HG03354 (cell line): ENCODE measurements at regions not wholly inside any gene's neighbourhood (a gene's known extent, or its start where the extent isn't known, plus 50 kb on each side); places are given as distances from the start of the nearest gene placed in this dataset.

Experiments
- ATAC-seq: cut with Tn5 transposase; IDR thresholded peaks from one replicate; pipeline ENCODE4 v1.9.1; 2021; ENCODE audit warnings: mild to moderate bottlenecking; ENCODE audit not compliant: unreplicated experiment, poor library complexity, severe bottlenecking

DNA sequence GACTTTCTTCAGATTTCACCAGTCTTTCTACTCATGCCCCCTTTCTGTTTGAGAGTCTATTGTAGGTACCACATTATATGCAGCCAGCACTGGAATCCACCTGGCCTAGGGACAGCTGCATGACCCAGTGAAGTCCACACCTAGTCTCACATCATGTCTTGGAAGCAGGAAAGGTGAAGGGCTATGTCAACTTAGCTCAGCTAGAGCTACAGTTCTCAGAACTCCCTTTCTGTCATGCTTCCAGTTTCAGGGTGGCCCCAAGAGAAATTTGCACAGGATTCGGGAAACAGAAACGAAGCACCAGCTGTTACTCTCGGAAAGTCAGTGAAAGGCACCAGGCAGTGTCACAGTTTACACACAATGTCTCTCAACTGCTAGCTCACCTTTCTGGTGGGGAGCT lies 51.6 kb upstream of the NLRP1 start:
- no peak for ATAC-seq

DNA sequence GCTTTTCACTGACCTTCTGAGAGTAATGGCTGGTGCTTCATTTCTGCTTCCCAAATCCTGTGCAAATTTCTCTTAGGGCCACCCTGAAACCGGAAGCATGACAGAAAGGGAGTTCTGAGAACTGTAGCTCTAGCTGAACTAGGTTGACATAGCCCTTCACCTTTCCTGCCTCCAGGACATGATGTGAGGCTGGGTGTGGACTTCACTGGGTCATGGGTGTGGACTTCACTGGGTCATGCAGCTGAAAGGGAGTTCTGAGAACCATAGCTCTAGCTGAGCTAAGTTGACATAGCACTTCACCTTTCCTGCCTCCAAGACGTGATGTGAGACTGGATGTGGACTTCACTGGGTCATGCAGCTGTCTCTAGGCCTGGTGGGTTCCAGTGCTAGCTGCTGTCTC lies 54.3 kb upstream of the NLRP1 start:
- no peak for ATAC-seq

DNA sequence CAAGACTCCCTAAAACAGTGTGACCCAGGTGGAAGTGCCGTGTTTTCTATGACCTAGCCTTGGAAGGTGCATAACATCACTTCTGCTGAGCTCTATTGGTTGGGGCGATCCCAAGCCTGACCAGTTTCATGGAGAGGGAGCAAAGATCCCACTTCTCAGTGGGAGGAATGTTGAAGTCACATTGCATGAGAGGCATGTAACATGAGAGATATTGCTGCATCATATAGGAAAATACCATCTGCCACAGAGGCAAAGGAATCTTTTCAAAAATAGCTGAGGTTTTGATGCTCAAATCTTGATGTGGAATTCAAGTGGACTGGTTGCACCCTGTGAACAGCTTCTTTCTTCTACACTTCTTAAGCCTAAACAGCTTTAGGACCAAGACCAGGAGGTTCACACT lies 56.4 kb upstream of the NLRP1 start:
- no peak for ATAC-seq

DNA sequence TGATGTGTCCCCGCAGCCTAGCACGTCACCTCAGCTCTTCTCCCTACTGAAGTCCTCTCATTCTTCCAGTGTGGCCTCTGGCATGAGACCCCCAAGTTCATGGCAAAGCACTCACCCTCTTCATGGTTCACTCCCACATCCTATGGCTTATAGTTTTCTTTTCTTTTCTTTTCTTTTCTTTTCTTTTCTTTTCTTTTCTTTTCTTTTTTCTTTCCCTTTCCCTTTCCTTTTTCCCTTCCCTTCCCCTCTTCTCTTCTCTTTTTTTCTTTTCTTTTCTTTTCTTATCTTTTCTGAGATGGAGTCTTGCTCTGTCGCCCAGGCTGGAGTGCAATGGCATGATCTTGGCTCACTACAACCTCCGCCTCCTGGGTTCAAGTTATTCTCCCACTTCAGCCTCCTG lies 58.4 kb upstream of the NLRP1 start:
- no peak for ATAC-seq

DNA sequence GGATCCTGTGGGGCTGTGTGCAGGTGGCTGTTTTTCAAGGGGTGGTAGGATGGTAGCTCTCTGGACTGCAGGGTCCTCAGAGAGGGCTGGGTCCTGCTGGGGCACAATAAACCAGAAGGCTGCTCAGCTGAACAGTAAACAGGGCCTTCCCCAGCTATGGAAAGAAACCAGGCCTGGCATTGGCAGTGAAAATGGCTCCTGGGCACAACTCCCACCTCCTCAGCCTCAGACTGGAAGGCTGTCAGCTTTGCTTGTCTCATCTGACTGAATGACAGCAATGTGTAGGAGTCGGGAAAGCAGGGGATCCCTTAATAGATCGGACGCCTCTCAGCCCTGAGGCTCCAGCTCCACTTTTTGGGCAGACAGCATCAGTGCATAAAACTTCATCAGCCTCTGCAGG lies 59.8 kb upstream of the NLRP1 start:
- no peak for ATAC-seq

DNA sequence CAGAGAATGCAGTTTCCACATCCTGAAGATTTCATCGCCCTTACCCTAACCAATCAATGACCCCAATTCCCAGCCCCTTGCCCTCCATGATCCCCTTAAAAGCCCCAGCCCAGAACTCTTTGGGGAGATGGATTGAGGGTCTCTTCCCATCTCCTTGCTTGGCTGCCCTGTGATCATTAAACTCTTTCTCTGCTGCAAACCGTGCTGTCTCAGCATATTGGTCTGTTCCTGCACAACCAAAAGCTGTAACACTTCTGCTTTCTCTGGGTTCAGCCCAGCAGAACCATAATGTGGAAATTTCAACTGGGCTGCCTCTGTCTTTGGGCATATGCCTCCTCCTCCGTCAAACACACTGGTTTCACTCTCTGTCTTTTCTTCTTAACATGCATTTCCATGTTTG lies 67.0 kb upstream of the NLRP1 start:
- no peak for ATAC-seq

DNA sequence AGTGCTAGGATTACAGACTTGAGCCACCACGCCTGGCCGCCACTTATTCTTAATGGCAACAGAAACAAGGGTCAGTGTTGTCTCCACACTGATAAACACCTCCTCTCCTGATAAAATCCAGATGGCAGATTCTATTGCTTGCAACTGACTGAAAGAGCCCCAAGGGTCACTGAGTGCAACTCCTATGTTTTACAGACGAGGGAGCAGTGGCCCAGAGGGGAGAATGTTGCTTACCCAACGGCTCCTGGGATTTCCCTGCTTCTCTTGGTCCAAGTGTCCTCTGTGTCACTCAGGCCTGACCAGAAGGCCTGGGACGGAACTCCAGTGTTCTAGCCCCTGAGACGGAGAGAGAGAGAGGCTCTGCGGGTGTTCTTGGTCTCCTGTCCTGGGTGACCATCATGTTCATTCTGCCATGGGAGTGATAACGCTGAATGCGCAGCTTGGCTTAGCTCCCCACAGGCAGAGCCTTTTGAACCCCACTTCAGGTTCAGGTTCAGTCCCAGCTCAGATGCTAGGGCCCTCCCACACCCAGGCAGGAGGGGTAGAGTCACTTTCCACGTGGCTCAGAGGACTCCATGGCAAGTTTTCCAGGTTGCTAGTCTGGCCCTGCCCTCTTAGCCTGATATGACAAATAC lies 77.3 kb upstream of the NLRP1 start:
- ATAC-seq: no peak

DNA sequence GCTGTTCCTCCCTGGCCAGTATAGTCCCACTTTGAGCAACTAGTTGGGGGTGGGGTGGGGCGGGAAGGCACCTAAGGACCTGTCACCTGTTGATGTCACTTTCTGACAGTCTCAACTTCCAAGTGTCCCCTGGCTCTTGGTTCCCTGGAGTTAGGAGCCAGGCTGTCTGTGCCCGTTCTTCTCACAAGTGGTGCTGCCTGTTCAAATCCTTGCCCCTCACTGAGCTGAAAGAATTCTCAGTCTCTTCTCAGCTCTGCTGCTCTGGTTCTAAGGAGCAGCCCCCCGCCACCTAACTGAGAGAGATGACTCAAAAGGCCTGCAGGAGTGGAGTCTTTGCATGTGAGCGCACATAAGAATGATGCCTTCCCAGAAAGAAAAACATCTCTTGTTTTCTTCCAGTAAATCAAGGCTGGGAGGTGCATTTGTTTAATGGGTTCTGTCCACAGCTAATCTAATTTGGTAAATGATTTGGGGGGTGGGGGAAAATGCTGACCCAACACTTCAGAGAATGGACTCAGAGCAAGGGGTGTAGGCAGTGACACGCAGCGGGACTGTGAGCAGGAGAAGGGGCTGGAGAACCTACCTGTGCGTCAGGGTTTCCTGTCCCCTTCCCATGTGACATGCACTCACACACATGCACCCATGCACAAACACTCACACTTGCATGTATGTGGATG lies 78.2 kb upstream of the NLRP1 start:
- no peak for ATAC-seq

DNA sequence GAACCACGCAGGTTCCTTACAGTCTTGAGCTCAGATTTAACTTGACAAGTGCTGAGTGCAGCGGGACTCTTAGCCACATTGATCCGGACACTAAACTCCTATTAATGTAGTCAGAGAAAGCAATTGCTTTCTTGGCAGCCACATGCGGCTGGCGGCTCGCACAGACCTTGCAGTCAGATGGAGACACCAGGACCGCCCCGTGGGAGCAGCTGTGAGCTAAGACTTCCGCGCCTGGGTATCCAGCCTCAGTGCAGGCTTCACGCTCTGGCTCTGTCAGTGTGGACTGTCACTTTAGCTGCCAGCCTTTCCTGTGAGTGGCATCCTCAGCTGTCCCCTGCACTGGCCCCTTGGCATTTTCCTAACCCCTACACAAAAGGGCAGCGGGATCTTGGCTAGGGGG lies 80.9 kb upstream of the NLRP1 start:
- ATAC-seq: no peak

DNA sequence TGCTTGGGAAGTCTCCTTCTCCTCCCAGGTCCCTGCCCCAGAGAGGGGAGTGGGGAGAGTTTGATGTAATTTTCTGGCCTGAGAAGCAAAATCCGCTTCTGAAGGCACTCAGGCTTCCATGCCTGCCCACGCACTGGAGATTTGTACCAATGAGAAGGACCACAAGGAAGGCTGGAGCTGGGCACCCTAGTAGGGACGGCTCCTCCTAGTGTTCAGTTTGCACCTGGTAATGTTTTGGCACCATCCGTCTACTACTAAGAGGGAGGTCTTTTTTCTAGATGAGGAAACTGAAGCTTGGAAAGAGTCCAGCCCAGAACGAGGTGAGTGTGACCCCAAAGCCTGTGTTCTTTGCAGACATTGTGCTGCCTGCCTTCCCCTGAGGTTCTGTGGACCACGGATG lies 83.6 kb upstream of the NLRP1 start:
- no peak for ATAC-seq

DNA sequence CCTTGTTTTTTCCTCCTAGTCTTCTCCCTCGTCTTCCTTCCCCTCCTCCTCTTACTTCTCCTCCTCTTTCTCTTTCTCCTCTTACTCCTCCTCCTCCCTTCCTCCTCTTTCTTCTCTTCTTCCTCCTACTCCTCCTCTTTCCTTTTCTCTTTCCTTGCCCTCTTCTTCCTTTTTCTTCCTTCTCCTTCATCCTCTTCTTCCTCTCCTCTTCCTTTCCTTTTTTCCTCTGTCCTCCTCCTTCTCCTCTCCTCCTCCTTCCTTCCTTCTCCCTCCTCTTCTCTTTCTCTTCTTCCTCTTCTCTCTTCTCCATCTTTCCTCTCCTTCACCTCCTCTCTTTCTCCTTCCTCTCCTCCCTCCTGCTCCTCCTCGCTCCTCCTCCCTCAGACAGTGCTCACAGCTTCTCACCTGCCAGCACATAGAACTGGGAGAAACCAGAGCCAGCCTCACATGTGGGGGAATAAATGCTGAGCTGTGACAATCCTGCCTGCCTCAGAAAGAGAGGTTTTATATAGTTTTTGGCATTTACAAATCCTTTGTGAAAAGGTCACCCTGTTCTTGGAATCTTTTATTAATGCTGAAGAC lies 84.3 kb upstream of the NLRP1 start:
- ATAC-seq: no peak

DNA sequence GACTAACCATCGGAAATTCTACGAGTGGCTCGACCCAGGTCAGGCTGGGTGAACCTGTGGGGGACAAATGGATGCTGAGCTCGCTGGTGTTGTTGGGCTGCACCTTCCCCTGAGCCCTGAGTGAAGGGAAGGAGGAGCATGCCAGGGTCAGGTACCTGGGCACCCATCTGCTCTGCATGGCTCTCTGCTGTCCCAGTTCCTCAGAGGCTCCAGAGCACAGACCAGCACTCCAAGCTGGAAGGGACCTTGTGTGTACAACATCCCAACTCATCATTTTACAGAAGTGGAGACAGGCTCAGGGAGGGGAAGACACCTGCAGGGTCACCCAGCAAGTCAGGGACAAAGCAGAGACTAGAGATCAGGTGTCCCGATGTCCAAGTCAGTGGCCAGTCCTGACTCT lies 84.9 kb upstream of the NLRP1 start:
- ATAC-seq: no peak

DNA sequence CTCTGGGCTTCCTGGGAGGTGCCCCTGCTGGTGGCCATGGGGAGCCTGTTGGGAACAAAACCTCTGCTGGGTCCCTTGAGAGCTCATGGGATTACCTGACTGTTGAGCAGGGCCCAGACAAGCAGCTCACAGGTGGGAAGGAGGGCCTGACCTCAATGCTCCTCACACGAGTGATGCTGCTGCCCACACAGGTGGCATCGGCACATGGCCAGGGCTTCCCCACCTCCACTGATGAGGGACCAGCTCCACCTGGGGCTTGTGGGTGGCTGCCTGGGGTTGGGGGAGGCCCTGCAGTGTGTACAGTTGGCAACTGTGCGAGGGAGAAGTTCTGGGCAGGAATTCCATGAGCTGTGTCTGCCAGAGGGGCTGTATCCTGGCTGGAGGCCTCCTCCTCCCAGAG lies 87.8 kb upstream of the NLRP1 start:
- no peak for ATAC-seq

DNA sequence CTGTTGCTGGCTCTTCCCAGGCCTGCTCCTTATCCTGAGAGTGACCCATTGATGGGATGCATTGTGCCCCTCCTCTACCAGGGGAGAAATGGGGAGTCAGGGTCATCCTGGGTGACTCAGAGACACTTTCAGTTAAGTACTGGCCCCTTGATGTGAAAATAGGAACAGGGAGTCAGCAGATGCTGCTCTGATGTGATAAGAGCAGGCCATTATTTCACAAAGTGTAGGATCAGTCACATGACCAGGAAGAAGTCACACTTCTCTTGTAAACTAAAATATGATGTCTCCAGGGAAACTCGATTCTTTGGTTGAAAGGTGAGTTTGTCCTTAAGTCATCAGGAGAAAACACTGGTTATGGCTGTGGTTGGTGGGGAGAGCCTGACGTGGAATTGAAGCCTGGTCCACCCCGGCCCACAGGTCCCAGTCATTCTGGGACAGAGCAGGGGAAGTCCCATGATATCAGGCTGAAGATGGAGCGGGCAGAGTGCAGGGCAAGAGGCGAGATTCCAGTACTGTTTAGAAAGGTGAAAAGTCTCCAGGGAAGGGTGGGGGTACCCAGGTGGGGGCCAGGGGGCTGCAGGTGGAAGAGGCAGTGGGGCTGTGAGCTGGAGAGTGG lies 88.6 kb upstream of the NLRP1 start:
- no peak for ATAC-seq

DNA sequence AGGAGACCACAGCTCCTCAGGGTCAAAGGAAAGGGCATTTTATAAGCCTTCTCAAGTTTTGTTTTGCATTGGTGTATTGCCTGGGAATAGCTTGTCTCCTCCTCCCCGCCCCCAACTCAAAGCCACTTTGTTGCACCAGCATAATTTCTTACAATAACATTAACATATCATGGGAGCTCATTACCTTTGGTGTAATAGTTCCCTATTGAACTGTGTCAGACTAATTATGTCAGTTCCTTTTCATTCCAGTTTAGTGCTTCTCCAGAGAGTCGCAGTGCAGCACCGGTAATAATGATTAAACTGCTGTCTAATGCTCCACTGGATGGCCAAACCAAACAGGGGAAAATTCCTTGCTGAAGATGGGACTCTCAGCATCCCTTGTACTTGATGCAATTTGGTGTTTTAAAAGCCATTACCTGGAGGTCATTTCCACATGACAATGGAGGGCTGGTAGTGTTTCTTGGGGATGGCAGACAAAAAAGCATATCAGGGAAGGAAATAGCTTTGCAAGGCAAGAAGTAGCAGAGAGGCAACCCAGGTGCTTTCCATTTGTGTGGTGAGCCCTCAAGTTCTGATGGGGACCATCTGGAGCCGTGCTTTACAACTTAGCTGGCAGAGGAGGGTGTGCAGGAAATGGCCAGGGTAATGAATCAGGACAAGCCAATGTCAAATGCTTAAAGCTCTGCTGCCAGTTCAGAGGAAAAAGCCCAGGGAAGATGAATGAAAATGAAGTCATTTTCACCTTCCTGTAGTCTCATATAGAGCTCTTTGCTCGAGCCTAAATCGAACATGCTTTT lies 91.5 kb upstream of the NLRP1 start:
- ATAC-seq: no peak

DNA sequence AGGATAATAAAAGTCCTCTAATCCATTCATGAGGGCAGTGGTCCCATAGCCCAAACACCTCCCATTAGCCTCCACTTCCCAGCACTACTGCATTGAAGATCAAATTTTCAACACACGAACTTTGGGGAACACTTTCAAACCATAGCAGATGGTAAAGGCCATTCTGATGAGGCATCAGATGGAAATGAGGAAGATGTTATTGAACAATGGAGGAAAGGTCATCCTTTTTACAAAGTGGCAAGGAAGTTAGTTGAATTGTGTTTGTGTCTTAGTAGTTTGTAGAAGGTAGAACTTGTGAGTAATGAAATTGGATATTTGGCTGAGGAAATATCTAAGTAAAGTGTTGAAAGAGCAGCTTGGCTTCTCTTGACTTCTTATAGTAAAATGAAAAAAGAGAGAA lies 93.3 kb upstream of the NLRP1 start:
- ATAC-seq: no peak

DNA sequence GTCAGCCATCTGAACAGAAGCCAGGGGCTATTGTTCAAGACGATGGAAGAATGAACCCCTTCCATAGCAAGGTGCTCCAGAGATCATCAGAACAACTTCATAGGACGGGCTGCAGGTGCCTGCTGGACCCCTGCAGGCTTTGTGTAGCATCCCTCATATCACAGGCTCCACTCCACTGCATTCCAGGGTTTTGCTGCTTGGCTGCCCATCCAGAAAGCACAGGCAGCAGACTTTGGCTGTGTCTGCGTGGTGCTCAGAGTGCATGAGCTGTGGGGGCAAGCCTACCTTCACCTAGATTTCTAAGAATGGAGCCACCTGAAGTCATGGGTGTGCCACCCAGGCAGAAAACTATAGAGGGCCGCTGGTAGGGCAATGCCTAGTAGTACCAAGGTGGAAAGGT lies 93.9 kb upstream of the NLRP1 start:
- ATAC-seq: no peak

DNA sequence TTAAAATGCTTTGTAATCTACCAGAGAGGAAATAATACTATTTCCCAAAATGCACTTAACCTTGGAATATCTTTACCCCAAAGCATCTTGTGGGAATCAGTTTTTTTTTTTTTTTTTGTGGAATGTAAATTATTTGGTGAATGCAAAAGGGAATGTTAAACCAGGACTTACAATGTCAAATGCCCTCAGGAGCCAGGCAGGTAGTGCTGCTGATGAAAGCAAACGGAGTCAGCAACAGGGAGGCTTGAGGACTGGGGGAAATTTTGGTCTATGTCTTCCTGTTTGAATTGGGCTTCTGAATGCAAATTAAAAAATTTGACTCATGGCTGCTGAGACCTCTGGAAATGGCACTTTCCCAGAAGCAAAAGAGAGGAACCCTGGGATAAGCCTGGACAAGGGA lies 96.5 kb upstream of the NLRP1 start:
- no peak for ATAC-seq

DNA sequence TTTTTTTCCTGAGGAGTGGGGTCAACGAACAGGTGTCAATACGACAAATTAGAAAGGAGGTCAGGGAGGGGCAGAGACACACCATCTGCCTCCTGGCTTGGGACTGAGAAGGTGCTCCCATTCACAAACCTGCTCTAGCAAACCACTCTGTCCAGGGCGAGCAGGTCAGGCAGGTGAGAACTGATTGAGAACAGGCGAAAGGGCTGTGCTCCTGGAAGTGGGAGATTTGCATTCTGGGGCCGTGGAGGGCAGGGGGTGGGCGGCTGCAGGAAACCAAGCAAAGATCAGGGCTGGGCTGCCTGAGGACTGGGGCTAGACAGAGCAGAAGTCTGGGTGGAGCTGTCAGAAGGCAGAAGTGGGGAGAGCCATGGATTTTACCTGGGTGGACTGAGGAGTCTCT lies 98.9 kb upstream of the NLRP1 start:
- no peak for ATAC-seq

DNA sequence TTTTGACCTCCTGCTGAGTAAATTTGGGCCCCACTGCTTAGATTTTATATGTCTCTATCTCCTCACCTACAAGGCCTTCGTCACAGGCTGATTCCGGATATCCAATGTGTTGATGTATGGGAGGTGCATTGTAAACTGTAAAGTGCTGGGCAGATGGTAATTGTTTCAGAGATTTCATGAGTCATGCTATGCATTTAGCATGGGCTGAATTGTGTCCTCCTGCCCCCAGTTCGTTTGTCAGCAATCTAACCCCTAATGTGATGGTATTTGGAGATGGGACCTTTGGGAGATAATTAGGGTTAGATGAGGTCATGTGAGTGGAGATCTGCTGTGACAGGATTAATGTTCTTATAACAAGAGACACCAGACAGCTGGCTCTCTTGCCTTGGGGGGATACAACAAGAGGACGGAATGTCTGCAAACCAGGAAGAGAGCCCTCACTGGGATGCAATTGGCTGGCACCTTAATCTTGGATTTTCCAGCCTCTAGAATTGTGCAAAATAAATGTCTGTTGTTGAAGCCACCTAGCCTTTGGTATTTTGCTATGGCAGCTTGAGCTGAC lies 101.8 kb upstream of the NLRP1 start:
- ATAC-seq: no peak
